ENCODE measurements at regions not wholly inside any gene's neighbourhood (a gene's known extent, or its start where the extent isn't known, plus 50 kb on each side); places are given as distances from the start of the nearest gene placed in this dataset.

GRCh38 chr6:23282252-23283021, 713.1 kb downstream of the HDGFL1 start:
- no peak for TF ChIP-seq CTCF (conservative IDR thresholded peaks at IDR 0.05; ENCODE audit: low read depth, low read length)
- H3K4me3 ChIP-seq (ENCODE audit: low read depth, low read length) = no peak overlapping the region
- DNase-seq (ENCODE audit: low read depth) = no peak

GRCh38 chr6:23293653-23294052, 724.3 kb downstream of the HDGFL1 start:
- TF ChIP-seq CTCF (conservative IDR thresholded peaks at IDR 0.05; ENCODE audit: low read depth, low read length) = no peak
- H3K4me3 ChIP-seq (ENCODE audit: low read depth, low read length) = no peak overlapping the region
- DNase-seq (ENCODE audit: low read depth) = no peak

- TF ChIP-seq CTCF (conservative IDR thresholded peaks at IDR 0.05; ENCODE audit: low read depth, low read length) = no peak
- no peak overlapping the region for H3K4me3 ChIP-seq (ENCODE audit: low read depth, low read length)
- no peak for DNase-seq (ENCODE audit: low read depth)
These were observed 732.2 kb downstream of the HDGFL1 start for GRCh38 chr6:23301556-23301955.

- no peak for TF ChIP-seq CTCF (conservative IDR thresholded peaks at IDR 0.05; ENCODE audit: low read depth, low read length)
- no peak for DNase-seq (ENCODE audit: low read depth)
- no peak overlapping the region for H3K4me3 ChIP-seq (ENCODE audit: low read depth, low read length)
These were observed 733.1 kb downstream of the HDGFL1 start for GRCh38 chr6:23302514-23302913.

GRCh38 chr6:23305325-23305943, 736.1 kb downstream of the HDGFL1 start:
- TF ChIP-seq CTCF (conservative IDR thresholded peaks at IDR 0.05; ENCODE audit: low read depth, low read length) = no peak
- no peak overlapping the region for H3K4me3 ChIP-seq (ENCODE audit: low read depth, low read length)
- DNase-seq (ENCODE audit: low read depth) = no peak

- no peak for DNase-seq (ENCODE audit: low read depth)
- TF ChIP-seq CTCF (conservative IDR thresholded peaks at IDR 0.05; ENCODE audit: low read depth, low read length) = no peak
- no peak overlapping the region for H3K4me3 ChIP-seq (ENCODE audit: low read depth, low read length)
These were observed 737.0 kb downstream of the HDGFL1 start for GRCh38 chr6:23306251-23306950.
